Hypothalamus (tissue), 51 donors: ENCODE measurements at regions not wholly inside any gene's neighbourhood (a gene's known extent, or its start where the extent isn't known, plus 50 kb on each side); places are given as distances from the start of the nearest gene placed in this dataset.

Experiments used
- DNase-seq, 51 donors: peaks; one replicate each; lab custom pipeline; 2025; lab: John Stamatoyannopoulos, UW

DNA sequence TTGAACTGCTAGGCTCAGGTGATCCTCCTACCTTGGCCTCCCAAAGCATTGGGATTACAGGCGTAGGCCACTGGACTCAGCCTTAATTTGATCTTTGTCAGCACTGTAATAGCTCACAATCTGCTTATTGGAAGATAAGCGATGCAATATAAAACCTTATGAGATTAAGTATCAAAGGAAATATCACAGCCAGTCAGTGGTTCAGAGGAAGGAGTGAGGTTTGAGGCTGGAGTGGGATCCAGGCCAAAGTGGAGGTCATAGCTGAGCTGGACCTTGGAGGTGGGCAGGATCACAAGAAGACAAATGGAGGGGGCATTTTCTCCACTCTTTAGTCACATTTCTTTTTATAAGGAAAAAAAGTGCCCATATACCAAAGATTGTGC is 228.5 kb downstream of the RHOU start:
- DNase-seq: no peak

DNA sequence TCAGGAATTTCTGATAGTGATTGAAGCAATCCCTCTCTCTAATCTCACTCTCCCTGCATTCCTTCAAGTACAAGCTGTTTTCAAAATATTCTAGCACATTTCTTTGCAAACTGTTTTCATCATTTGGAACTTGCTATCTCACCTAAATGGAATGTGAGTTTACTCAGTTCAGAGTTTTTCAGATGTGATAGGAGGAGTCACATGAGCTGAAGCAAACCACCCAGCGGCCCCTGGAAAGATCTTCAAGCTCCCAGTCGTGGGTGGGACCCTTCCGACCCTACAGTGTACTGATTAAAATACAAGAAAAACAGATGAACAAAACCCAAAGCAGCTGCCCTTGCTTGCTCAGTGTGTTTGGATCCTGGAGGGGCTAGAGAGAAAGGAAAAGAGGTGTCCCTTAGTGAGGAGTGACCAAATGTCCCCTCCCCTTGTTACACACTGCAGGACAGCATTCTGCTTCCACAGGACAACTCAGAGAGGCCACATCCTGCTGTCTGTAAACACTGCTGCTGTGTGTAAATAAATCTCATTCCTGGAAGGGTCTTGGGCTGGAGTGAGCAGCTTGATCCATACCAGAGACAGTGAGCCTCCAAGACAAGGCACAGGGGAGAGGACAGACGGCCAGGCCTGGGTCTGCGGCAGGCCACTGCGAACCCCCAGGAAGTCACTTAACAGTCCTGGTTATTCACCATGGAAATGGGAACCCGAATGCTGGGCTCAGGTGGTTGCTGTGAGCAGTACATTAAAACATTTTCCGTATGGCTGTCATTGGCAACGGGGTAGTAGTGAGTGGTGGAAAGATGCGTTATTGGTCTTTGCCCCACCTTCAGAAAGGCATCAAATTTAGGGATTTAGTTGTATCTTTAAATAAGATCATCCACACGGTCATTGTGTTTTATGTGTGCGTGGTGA is 229.2 kb downstream of the RHOU start:
- DNase-seq: no peak

DNA sequence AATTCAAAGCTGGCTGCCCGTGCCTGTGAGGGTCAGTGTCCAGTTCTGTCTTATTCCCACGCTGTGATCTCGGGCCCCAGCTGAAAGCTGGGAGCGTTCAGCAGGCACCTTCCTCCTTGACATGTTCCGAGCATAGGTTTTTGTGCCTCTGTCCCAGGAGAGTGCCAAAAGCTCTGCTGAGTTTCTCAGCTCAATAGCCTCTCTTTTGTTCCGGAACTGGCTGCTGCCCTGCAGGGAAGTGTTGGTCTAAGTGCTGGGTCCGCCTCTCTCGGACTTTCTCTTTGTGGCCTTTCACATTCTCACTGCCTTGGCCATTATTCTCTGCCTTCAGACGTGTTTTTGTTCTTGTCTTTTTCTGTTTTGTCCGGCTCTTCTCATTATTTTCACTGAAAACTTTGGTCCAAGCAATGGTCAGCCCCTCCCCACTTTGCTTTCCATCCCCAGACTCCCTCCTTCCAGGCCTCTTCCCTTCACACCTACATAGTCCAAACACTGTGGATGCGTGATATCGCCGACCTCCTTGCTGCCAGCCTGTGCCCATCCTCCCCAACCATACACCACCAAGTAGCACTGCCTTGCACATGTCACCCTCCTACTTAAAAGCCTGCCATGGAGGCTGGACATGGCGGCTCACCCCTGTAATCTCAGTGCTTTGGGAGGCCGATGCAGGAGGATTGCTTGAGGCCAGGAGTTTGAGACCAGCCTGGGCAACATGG is 233.8 kb downstream of the RHOU start:
- peak in 14 of 51 donors; percentile 14 to 50 (median 26) for DNase-seq

DNA sequence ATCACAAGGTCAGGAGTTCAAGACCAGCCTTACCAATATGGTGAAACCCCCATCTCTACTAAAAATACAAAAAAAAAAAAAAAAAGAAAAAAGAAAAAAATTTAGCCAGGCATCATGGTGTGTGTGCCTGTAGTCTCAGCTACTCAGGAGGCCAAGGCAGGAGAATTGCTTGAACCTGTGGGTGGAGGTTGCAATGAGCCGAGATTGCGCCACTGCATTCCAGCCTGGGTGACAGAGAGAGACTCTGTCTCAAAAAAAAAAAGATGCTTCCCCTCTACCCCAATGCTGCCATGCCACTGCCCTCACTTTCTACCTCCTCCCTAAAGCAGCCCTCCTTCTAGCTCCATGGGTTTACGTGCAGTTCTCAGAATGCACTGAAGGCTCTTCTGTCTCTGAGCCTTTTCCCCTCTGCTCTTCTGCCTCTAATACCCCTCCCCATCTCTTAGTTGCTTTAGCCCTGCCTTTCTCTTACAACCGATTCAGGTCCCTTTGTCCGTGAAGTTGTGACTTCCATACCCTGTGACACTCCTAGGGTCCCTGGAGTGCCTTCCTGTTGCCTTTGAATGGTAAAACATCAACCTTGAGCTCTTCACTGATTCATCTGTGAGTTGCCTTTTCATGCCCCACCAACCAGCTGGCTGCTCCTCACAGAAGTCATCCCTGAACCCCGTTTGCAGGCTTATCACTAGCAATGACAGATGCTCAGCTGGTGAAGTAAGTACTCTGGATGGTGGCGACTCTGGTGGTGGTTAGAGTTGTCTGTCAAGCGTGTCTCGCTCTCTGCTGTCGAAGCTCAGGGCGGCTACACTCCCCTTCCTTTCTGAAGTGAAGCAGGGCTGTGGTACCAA is 234.9 kb downstream of the RHOU start:
- no peak for DNase-seq

DNA sequence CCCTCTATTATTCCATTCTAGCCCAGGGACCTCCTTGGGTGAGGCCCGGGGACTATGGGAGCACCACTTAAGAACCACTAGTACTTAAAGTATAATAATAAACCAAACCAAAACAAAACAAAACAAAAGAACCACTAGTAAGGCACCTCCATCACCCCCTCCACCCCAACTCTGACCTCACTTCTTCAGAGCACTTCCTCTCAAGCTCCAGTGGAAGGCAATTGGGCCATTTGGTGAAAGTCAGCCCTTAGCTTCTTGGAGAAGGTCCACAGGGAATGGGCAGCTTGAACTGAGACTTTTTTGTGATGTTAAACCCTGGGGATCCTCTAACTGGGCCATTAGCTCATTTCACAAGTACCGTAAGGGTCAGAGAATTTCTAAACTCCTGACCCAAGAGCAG is 237.3 kb downstream of the RHOU start:
- no peak for DNase-seq

DNA sequence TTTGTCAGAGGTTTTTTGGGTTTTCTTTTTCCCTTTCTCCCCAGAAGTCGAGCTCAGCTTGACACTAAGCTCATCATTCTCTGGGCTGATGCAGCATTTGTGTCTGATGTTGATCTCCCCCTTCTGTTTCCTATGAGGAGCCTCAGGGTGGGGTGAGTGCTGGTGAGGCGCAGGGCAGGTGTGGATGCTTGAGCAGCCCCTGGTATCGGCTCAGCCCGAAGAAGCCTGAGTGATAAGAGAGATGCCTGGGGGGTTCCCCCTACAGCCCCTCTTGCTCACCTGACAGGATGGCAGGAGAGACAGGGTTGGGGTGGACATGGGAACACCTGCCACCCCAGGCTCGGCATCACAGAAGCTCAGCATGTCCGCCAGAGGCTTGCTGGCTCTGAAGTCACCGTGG is 239.0 kb downstream of the RHOU start:
- no peak for DNase-seq

DNA sequence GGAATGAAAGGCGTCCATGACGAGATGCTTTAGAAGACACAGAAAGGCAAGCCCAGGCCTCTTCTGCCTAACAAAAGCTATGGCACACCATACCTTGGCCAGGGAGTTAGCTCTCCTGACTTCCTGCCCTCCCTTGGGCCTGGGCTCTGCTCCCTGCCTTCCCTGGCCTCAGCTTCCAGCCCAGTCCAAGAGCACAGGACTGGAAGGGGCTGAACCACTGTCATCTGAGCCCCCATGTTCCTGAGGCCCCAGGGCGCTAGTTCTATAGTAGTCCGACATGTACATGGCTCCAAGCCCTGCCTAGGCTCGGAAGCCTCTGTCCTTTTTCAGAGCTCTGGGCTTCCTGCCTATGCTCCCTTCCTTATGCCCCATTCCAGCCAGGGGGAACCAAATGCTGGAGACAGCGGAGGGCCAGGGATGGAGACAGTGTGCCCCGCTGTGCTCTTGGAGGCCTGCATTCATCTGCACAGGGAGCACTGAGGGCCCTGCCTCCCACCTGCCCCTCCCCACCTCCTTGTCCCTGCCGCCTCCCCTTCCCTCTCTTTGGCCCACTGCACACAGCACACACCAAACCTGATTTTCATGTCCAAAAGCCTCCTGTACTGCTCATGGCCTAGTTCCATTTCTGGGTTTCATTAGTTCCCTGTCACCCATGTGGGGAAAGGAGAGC is 240.1 kb downstream of the RHOU start:
- no peak for DNase-seq

DNA sequence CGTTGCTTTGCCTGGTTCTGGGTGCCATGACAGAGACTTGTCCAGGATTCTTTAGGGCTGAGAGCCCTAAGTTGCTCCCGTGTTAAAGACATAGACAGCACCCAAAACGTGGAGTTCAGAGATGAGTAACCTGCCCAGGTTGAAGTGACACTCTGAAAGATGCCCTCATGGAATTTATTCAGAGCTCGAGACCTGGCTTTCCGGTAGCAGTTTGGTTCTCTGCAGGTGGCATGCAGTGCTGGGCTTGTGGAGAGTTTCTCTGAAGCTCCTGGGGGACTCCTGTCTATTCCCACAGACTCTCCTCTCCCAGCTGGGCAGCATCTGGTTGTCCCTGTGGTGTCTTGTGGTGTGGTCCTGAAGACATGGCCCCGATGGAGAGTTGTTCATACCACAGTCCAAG is 241.0 kb downstream of the RHOU start:
- no peak for DNase-seq

DNA sequence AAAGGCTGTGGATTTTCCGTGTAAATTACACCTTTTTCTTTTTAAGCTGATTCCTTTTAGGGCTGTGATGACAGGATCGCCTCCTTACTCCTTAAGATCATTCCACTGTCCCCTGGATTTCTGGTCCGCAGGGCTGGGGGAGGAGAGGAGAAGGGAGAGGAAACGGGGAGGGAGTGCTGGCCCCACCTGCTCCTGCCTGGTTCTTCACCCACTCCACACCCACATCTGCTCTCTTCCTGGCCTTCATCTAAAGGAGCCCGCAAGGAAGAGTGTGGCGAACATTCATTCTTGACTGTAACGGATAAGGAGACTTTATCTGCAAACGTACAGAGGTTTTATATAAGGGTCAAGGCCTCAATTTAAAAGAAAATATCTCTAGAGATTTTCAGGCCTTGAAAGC is 242.0 kb downstream of the RHOU start:
- DNase-seq: no peak

DNA sequence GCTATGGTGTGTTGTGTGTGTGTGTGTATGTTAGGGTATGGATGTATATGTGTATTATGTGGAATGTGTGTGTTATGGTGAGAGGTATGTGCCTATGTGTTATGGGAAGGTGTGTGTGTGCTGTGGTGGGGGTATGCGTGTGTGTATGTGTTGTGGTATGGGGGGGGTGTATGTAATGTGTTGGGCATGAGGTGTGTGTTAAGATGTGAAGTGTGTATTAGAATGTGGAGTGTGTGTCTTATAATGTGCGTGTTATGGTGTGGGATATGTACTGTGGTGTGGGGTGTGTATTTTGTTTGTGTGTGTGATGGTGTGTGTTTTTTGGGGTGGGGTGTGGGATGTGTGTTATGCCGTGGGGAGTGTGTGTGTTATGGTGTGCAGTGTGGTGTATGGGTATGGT is 242.5 kb downstream of the RHOU start:
- no peak for DNase-seq

DNA sequence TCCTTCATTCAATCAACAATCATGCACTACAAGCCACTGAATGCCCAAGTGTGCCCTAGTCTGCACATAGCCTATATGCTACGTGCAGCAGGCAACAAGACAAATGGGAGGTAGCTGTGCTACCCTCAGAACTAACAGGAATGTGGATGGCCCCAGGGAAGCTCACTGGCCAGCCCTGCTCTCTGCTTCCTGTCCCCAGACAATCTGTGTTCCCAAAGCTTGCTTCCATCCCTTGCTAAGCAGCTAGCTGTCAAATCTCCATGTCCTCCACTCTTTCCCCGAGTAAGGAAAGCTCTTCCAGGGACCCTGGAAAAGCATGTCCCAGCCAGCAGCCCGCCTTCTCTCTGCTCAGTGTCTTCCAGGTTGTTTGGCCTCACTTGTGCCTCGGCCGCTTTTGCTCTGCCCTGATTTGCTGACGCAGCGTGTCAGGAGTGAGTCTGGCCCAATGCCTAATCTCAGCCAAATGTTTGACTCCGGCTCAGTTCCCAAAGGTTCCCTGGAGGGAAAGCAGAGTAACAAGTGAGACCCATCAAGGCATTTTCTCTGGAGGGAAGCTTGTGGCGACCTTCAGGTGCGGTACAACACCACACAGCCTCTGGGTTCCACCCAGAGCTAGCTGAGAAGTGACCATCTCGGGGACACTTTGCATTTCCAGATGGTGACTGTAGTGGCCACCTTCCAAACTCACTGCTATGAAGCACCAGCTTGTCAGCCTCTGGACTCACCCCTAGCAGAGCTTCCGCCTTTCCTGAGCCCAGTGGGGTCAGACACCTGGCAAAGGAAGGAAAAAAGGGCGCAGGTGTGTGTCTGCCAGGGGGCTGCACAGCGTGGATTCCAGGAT is 243.4 kb downstream of the RHOU start:
- DNase-seq: peak in 12 of 51 donors; percentile 9 to 52 (median 28)

DNA sequence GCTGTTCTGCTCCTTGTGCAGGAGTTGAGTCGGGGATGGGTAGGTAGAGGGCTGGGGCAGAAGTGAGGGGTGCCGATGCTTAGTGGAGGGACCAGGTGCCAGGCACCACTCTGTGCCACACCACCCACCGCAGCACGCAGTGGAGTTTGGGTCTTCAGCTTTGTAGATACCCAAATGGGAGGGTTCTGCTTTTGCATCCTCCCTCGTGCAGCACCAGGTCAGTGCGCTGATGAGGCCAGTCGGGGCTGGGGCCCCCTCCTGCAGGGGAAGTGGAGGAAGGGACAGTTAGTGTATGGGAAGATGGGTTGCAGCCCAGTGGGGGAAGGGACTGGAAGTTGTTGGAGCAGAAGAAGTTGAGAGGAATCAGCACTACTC is 244.0 kb downstream of the RHOU start:
- no peak for DNase-seq

DNA sequence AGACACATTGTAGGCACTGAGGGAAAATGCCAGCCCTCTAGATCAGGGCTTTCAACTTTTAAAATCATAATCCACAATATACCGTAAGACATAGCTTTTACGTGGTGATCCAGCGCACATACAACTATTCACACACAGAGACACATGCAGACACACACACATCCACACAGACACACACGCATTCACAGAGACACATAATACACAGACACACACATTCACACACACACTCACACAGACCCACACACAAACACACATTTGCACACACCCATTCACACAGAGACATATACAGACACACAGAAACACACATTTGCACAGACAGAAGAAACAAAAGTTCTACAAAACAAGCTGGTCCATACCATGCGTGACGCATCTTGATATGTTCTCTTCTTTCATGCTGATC is 244.5 kb downstream of the RHOU start:
- DNase-seq: no peak

DNA sequence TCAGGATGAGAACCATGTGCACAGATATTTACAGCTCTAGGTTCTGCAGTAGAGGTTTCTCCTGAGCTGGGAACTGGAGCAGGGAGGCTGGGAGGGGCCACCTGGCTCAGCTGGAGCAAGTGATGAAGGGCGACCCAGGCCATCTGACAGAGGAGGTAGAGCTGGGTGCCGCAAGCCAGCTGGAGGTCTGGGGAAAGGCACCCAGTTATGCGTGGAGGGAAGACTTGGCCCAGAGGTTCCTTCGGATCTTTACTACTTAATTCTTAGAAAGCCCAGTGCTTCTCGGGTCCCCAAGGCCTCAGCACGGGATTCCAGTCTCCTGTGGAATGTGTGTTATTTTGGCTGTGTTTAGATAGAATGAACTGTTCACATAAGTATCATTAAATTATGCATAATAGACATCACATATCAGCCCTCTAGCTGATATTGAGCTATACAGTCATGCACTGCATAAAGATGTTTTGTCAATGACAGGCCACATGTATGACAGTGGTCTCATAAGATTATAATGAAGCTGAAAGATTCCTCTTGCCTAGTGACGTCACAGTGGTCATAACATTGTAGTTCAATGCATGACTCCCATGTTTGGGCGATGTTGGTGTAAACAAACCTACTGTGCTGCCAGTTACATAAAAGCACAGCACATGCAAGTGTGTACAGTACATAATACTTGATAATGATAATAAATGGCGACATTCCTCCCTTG is 245.1 kb downstream of the RHOU start:
- DNase-seq: no peak

DNA sequence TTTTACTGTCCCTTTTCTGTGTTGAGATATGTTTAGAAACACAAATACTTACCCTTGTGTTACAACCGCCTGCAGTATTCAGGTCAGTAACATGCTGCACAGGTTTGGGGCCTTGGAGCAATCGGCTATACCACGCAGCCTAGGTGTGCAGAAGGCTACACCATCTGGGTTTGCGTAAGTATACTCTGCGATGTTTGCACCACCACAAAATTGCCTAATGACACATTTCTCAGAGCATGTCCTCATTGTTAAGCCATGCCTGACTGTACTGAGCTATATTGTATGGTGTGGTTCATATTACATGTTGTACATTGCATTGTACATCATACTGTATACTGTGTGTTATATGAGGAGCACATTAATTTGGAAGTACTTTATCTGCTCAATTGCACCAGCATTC is 247.4 kb downstream of the RHOU start:
- DNase-seq: no peak

DNA sequence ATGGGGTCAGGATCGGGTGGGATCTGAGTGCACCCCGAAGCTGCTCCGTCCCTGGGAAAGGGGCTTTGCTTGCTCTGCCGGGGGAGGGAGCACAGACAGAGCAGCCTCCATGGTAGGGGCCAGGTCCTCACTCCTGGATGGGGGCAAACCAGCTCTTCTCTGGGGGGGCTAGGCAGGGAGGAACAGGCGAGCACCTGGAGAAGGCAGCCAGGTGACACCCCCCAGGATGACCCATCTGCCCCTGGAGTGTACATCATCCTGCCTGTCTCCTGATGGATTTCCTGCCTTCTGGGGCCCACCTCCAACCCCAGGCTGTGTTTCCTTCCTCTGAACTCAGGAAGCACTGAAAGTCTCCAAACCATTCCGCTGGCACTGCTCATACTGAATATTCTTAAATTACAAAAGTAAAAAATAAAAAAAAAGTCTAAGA is 248.0 kb downstream of the RHOU start:
- DNase-seq: no peak

DNA sequence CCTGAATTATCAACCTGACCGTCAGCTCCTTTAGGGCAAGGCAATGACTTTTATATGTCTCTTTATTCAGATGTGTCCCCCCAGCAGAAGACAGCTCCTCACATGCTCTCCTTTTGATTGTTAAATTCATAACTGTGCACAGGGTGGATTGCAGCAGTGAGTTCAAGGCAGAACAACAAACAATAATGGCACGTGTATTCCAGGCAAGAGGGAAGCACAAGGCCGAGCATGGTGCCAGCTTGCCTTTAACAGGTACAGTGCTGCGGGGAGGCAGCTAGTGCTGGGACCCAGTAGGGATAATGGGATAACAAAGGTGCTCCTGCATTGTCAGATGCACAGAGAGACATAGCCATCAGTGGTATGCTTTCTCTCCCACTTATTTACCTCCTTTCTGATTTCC is 248.4 kb downstream of the RHOU start:
- no peak for DNase-seq

DNA sequence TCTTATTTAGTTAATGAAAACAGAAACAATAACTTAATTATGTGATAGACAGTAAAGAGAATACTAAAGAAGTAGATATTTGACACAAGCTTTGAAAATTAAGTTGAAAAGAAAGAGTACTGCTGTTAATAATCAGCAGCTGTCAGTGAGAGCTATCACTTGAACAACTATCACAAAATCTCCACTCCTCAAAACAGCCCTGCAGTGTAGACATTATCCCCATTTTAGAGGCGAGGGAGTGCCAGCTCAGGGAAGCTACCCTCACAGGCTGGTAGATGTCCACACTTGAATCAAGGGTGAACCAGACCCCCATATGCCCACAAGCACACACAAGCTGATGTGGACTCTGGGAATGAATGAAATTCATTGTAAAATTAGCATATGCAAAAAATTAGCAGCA is 248.8 kb downstream of the RHOU start:
- no peak for DNase-seq
